Peyer's patch (tissue), 4 donors: ENCODE measurements at regions not wholly inside any gene's neighbourhood (a gene's known extent, or its start where the extent isn't known, plus 50 kb on each side); places are given as distances from the start of the nearest gene placed in this dataset.
A peak's percentile ranks its signal among the peaks of the same experiment; 100 is the strongest.
"Not testable (repeated sequence)": the region's sequence is repeated elsewhere in the genome, so short reads cannot be mapped to it uniquely, and the experiment has no call there.

Experiments used
- DNase-seq, 3 donors: peaks; one replicate each; pipeline ENCODE4 v3.0.0-alpha.2; 2017 to 2019
- H3K27ac ChIP-seq, 4 donors: fragments of 200-600 bp; sonication (generic); one replicate each; pipeline ENCODE4 v1.5.1; 2016 to 2019
- H3K27me3 ChIP-seq, 2 donors: fragments of 200-600 bp; sonication (generic); one replicate each; pipeline ENCODE4 v1.5.1; 2019
- H3K36me3 ChIP-seq, 3 donors: fragments of 200-600 bp; sonication (generic); one replicate each; pipeline ENCODE4 v1.5.1; 2016 to 2019
- H3K4me1 ChIP-seq, 4 donors: fragments of 200-600 bp; sonication (generic); one replicate each; pipeline ENCODE4 v1.5.1; 2016 to 2019
- H3K4me3 ChIP-seq, 4 donors: fragments of 200-600 bp; sonication (generic); 1 replicate in 3 of 4; 2 replicates in 1 of 4; pipeline ENCODE4 v1.5.1; 2016 to 2019; ENCODE audit warnings: mild to moderate bottlenecking in 1 of 4
- H3K9me3 ChIP-seq, 4 donors: fragments of 200-600 bp; sonication (generic); one replicate each; pipeline ENCODE4 v1.5.1; 2016 to 2019; ENCODE audit warnings: mild to moderate bottlenecking in 1 of 4
- CTCF ChIP-seq, 6 experiments: fragments of 450-650 bp in 4 of 6; fragments of 200-600 bp in 2 of 6; sonication (generic) in 1 of 6; IDR thresholded peaks; one replicate each; pipeline ENCODE4 v1.5.1; 2017 to 2019; ENCODE audit warnings: antibody characterized with exemption in 6 of 6, mild to moderate bottlenecking in 3 of 6, moderate library complexity in 1 of 6
- POLR2A ChIP-seq, 2 donors: fragments of 450-650 bp; IDR thresholded peaks; one replicate each; pipeline ENCODE4 v1.5.1; 2017; ENCODE audit warnings: antibody characterized with exemption in 2 of 2, mild to moderate bottlenecking in 2 of 2, moderate library complexity in 2 of 2

DNA sequence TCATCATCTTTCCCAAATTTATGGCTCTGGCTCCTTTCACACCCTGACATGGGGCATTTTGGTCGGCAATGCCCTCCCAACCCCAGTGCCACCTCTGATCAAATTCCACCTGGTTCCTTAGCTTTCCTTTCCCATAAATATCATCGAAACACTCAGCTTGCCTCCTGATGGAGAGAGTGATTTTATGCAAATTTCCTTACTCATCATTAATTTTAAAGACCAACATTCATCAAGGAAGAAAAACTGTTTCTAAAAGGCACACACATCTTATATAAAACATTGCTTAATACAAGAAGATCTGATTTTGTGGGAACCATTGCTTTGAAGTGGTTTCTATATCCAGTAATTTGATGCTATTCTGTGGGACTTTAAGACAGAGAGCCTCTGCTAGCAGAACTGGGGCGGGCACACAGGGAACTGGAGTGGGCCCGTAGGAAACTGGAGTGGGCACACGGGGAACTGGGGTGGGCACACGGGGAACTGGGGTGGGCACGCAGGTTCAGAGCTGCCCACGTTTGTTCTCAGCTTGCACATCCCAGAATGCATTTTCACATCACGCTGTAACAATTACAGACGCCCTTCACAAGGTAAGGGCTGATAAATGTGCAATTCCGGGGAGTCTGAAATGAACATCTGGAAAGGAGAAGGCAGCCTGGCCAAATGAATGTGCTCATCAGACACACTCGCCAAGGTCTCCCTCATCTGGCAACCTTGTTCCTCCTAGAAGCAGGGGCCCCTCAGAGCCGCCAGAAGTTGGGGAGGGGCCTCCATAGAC lies 174.2 kb downstream of the RTP5 start:
- no peaks in the 10 kb centered on the region for H3K27me3 ChIP-seq
- H3K27ac ChIP-seq = no peak overlapping the region
- H3K9me3 ChIP-seq = no peaks in the 10 kb centered on the region
- TF ChIP-seq POLR2A (IDR thresholded peaks at IDR 0.05) = no peak
- TF ChIP-seq CTCF (IDR thresholded peaks at IDR 0.05) = no peak
- no peak overlapping the region for H3K4me3 ChIP-seq
- H3K4me1 ChIP-seq = no peaks in the 10 kb centered on the region
- H3K36me3 ChIP-seq = no peaks in the 10 kb centered on the region
- peak in 1 of 3 donors; percentile 13 for DNase-seq

- H3K27me3 ChIP-seq = no peaks in the 10 kb centered on the region
Measured at GRCh38 chr2:242044313-242044590, 174.7 kb downstream of the RTP5 start.

DNA sequence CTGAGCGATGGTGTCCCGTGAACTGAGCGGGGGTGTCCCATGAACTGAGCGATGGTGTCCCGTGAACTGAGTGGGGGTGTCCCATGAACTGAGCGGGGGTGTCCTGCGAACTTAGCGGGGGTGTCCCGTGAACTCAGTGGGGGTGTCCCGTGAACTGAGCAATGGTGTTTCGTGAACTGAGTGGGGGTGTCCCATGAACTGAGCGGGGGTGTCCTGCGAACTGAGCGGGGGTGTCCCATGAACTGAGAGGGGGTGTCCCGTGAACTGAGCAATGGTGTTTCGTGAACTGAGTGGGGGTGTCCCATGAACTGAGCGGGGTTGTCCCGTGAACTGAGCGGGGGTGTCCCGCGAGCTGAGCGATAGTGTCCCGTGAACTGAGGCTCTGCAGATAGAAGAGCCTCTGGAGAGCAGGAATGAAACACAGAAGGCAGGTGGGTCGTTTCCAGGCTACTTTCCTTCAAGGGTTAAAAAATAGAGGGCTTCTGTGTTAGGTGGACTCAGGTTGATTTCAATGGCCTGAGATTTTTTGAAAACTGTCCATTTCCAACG lies 176.1 kb downstream of the RTP5 start:
- H3K27me3 ChIP-seq, H3K36me3 ChIP-seq, H3K4me1 ChIP-seq, H3K4me3 ChIP-seq, H3K27ac ChIP-seq, H3K9me3 ChIP-seq: not testable (repeated sequence)
- peak in 1 of 3 donors; percentile 14 for DNase-seq

More at GRCh38 chr2:242044313-242044590, 174.7 kb downstream of the RTP5 start:
- H3K4me3 ChIP-seq = no peak overlapping the region
- no peaks in the 10 kb centered on the region for H3K9me3 ChIP-seq
- no peaks in the 10 kb centered on the region for H3K36me3 ChIP-seq
- TF ChIP-seq CTCF (IDR thresholded peaks at IDR 0.05) (no peak), POLR2A (IDR thresholded peaks at IDR 0.05) (no peak)
- no peak for DNase-seq
- H3K4me1 ChIP-seq = no peaks in the 10 kb centered on the region
- H3K27ac ChIP-seq = no peak overlapping the region

DNA sequence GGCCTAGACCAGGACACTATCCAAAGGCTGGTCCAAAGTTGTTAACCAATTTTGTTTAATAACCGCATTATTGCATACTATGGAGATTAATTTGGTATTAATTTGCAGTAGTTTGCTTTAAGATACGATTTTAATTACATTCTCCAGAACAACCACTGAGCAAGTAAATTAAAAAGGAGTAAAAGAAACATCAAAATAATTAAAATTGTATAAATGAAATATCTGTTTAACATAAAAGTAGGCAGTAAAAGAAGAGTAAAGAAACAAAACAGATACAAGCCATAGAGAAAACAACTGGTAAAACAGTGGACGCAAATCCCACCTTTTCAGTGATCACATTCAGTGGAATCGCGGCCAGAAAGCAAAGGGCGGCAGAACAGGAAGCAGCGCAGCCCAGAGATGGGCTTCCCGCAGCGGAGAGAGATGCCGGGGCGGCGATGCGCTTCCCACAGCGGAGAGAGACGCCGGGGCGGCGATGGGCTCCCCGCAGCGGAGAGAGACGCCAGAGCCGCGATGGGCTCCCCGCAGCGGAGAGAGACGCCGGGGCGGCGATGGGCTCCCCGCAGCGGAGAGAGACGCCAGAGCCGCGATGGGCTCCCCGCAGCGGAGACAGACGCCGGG lies 176.8 kb downstream of the RTP5 start:
- H3K9me3 ChIP-seq = no peaks in the 10 kb centered on the region
- TF ChIP-seq POLR2A (IDR thresholded peaks at IDR 0.05) = no peak
- no peak for TF ChIP-seq CTCF (IDR thresholded peaks at IDR 0.05)
- H3K4me1 ChIP-seq = no peaks in the 10 kb centered on the region
- H3K36me3 ChIP-seq = no peaks in the 10 kb centered on the region
- H3K27ac ChIP-seq = no peak overlapping the region
- DNase-seq = peak in 1 of 3 donors; percentile 21
- H3K27me3 ChIP-seq = no peaks in the 10 kb centered on the region
- H3K4me3 ChIP-seq = no peak overlapping the region

GRCh38 chr2:242047963-242048362 lies 178.4 kb downstream of the RTP5 start:
- peak in 1 of 3 donors; percentile 13 for DNase-seq
- H3K36me3 ChIP-seq = no peaks in the 10 kb centered on the region

More at GRCh38 chr2:242047963-242048362, 178.4 kb downstream of the RTP5 start:
- TF ChIP-seq POLR2A (IDR thresholded peaks at IDR 0.05) = no peak
- TF ChIP-seq CTCF (IDR thresholded peaks at IDR 0.05) = no peak
- Histone ChIP-seq H3K27me3 (no peaks in the 10 kb centered on the region), H3K9me3 (no peaks in the 10 kb centered on the region), H3K27ac (no peak overlapping the region), H3K4me1 (no peaks in the 10 kb centered on the region), H3K4me3 (no peak overlapping the region)
